HG02970 (cell line): ENCODE measurements at regions not wholly inside any gene's neighbourhood (a gene's known extent, or its start where the extent isn't known, plus 50 kb on each side); places are given as distances from the start of the nearest gene placed in this dataset.

ENCODE experiments used
- ATAC-seq: cut with Tn5 transposase; IDR thresholded peaks from one replicate; pipeline ENCODE4 v1.9.1; 2021; ENCODE audit warnings: mild to moderate bottlenecking, moderate library complexity, moderate number of reproducible peaks; ENCODE audit not compliant: unreplicated experiment, low FRiP score

GRCh38 chr11:10622108-10622507 is 53.6 kb upstream of the LYVE1 start:
- ATAC-seq = no peak

GRCh38 chr11:10619131-10619680 is 50.7 kb upstream of the LYVE1 start:
- ATAC-seq = no peak

GRCh38 chr11:10618490-10618889 is 50.0 kb upstream of the LYVE1 start:
- ATAC-seq = no peak
